ENCODE measurements at regions not wholly inside any gene's neighbourhood (a gene's known extent, or its start where the extent isn't known, plus 50 kb on each side); places are given as distances from the start of the nearest gene placed in this dataset.

- DNase-seq, result peak; percentile 59 to 65
These were observed 263.2 kb downstream of the COX7C start for GRCh38 chr5:86880785-86881492.

GRCh38 chr5:86881493-86882090 lies 263.9 kb downstream of the COX7C start:
- no peak for DNase-seq

- DNase-seq, result no peak
These were observed 266.9 kb downstream of the COX7C start for GRCh38 chr5:86884608-86885007.

GRCh38 chr5:86885011-86885410 lies 267.3 kb downstream of the COX7C start:
- DNase-seq, result no peak

DNA sequence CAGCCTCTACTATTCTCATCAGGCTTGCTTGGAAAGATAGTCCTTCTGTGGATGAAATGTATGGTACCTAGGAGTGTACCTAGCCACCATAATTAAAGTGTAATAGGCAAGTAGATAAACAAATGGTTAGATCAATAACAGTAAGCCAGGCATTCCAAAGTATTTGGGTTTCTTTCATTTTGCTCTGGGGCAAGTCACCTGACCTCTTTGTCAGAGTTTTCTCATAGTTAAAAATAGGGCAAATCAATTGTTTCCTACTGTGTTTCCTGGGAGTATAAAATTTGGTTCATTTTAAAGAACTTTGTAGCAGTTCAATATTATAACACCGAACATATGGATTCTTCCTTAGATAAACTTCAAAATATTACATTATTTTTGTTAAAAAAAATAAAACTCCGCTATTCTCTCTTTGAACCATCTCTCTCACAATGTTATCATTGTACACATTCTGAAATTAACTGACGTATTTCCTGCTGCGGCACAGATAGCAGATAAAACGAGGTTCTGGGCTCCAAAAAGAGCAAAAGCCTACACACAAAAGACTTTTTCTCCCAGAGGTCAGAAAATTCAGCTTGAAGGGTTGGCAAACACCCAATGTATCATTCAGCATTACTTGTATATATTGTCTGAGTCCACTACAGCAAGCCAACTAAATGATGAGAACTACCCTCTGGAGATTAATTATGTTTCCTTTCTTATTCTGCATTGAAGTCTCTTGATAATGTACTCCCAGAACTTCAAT lies 267.9 kb downstream of the COX7C start:
- DNase-seq, result no peak

DNA sequence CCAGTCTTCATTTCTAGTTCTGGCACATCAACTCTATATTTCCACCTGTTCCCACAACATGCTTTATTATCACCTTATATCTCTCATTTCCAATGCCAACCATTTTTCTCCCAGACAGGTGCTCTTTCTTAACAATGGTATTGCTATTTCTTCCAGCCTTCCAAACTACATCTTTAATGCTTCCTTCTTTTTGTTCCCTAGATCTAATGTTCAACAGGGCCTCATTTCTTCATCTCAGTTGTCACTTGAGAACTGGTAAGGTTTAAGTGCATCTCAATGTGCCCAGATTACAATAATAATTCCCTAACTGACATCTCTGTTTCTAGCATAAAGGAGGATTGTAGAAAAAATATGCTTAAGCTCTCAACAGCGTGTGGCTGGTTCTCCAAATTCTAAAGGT lies 272.6 kb downstream of the COX7C start:
- DNase-seq, result no peak

- DNase-seq, result no peak
These were observed 276.3 kb downstream of the COX7C start for GRCh38 chr5:86894056-86894455.

DNA sequence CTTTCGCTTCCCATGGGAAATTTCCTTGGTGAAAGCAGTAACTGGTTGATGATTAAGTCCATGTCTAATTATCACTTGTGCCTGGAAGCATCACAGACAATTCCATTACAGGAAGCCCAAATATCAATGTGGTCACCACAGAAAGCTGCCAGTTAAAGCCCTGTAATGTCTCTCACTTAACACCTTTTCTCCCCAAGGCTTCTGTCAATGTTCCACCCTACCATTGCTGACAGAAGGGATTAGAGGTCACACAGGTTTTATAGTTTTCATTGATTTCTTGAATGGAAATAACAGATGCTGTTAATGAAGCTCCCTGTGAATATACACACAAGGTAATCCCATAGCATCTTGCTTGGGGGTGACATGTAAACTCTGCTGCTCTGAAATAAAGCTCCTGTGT lies 279.2 kb downstream of the COX7C start:
- DNase-seq, result no peak

- no peak for DNase-seq
These were observed 291.9 kb downstream of the COX7C start for GRCh38 chr5:86909418-86910295.

DNA sequence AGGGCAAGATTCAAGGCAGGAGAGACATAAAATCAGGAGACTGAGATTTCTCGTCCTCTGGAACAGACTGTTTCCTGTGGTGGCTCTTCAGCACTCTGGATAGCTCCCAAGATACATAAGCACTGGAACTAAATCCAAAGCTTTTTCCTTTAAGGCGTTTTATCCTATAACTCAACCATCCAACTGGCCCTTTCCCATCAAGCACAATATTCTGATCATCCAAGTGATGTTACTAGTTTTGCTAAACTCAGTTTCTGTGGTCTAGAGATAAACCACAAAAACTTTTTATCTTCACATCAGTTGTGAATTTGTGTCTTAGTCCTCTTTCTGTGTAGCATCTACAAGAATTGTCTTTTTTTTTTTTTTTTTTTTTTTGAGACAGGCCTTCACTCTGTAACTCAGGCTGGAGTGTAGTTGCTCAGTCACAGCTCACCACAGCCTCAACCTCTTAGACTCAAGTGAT lies 299.4 kb downstream of the COX7C start:
- peak; percentile 3 to 6 for DNase-seq

- no peak for DNase-seq
These were observed 300.5 kb downstream of the COX7C start for GRCh38 chr5:86918246-86918645.

GRCh38 chr5:86926033-86926432 lies 308.3 kb downstream of the COX7C start:
- DNase-seq, result no peak

DNA sequence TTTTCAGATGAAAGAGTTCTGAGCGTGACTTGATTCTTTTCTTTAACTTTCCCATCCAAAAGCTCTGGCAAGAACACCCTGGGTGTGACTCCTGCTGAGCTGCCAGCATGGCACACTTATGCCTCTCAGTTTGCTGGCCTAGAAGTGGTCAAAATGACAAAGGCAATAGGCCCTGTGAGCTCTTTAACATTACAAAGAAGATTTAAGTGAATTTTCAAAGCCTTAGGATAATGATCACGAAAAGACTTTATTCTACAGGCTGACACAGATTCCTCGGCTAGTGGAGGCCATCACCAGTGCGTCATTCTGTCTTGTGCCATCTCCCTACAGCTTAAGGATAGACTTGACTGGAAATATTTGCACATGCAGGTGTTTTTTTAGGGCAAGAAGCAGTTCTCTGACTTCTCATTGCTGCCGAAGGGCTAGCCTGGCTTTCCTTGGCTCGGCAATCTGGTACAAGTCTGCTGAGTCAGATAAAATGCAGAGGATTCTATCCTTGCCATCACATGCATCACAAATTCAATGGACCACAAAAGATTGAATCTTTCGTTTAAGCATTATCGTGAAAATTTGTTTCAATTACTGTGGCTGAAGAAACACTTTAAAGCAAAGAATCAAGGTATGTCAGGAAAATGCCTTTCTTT lies 311.5 kb downstream of the COX7C start:
- no peak for DNase-seq

- no peak for DNase-seq
These were observed 315.9 kb upstream of the RASA1 start for GRCh38 chr5:86951761-86952160.

DNA sequence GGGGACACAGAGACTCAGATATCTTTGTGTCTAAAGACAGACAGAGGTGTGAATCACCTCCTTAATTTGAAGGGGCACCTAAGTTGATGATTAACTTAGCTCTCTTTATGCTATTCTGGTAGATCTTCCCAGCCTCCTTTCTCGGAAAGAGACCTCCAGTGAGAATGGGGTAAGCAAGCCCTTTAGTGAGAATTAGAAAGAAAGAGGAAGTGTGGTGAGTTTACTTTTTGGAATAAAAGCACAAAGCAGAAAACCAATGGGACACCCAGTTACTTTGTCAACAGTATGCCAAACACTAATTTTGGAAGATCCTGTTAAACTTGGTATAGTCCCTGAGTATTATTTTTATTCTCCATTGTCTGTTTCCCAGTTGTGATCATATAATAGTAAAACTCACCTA lies 302.8 kb upstream of the RASA1 start:
- no peak for DNase-seq

- peak; percentile 5 to 64 for DNase-seq
These were observed 299.4 kb upstream of the RASA1 start for GRCh38 chr5:86968301-86968753.

- peak; percentile 29 to 49 for DNase-seq
These were observed 297.3 kb upstream of the RASA1 start for GRCh38 chr5:86970361-86970760.

GRCh38 chr5:86971034-86971571 lies 296.6 kb upstream of the RASA1 start:
- peak; percentile 39 to 53 for DNase-seq

DNA sequence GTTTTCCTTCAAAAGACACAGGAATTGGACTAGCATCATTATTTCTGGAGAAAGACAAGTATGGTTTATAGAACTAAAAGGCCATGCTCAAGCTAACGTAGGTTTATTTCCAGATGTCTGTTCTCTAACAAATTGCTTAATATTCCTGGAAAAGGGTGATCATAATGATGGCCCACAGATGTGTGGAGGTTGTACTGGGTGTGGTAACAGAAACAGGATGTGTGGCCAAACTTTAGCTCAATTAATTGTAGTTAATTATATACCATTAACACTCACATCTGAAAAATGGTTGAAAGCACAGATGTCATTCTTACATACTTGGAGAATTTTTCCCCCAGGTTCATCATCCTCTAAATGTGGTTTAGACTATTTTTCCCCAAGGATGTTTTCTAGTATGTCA lies 292.7 kb upstream of the RASA1 start:
- DNase-seq, result peak; percentile 51 to 66

GRCh38 chr5:86977190-86977589 lies 290.5 kb upstream of the RASA1 start:
- DNase-seq, result peak; percentile 66 to 83

DNA sequence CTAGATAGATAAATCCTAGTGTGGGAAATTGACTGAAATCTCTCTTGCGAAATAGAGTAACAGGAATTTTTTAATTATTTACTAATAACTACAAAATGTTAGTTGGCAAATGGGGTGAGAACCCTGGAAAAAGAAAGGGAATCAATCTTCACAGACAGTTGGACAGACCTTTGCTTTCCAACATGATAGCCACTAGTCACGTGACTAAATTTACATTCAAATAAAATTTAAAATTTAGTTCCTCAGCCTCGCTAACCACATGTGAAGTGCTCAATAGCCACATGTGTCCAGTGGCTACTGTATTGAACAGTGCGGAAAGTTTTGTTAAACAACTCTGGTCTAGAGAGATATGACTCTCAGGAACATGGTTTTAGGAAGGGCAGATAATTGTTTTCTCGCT lies 289.9 kb upstream of the RASA1 start:
- DNase-seq, result no peak

Measured in inflammatory macrophage (primary cell).